GM21515 (cell line): ENCODE measurements at regions not wholly inside any gene's neighbourhood (a gene's known extent, or its start where the extent isn't known, plus 50 kb on each side); places are given as distances from the start of the nearest gene placed in this dataset.

Source experiments
- ATAC-seq: cut with Tn5 transposase; IDR thresholded peaks from one replicate; pipeline ENCODE4 v1.9.1; 2021; ENCODE audit not compliant: unreplicated experiment

DNA sequence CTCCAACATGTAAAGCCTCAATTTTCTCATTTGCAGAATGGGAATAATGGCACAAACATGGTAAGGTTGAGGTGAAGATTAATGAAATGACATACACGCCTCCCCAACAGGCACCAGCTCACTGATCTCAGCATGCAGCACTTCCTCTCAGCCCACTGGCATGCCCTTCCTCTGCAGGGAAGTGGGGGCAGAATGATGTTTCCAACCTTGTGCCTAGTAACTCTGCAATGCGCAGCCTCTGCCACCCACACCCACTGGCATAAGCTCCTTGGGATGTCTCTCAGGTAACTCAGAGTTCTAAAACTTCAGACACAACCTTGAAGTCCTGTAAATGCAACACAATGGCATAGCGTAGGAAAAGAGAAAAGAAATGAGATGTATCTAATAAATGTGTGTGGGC is 540.7 kb downstream of the HTR7 start:
- no peak for ATAC-seq

GRCh38 chr10:90318659-90319058 is 539.2 kb downstream of the HTR7 start:
- no peak for ATAC-seq

DNA sequence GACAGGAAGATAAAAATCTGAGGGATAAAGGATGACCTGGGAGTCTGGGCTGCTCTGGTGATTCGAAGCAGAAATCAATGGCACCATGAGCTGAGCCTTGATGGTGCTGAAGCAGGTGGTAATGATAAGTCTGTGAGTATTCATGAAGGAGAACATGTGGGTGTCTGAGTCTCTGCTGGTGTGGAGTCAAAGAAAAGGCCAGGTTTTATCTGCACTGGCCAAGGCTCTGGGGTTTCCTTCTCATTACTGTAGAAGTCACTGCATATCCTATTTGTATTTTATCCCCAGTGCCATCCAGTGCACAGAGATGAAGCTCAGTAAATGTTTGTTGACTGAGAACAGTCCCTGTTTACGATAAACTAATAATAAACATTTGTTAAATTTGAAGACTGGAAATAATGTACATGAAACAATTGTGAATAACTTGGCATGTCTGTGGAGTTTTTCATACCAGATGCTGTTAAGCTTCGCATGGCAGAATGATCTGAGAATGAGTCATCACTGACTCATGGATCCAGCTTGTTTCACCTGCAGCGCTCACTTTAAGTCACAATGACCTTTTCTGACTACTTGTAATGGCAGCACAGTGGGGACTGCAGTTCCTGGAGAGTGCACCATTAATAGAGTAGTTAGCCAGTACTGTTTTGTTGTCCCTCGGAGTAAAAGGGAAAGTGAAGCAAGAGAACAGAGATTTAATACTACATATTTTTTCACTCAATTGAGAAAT is 538.5 kb downstream of the HTR7 start:
- peak; percentile 90 for ATAC-seq

DNA sequence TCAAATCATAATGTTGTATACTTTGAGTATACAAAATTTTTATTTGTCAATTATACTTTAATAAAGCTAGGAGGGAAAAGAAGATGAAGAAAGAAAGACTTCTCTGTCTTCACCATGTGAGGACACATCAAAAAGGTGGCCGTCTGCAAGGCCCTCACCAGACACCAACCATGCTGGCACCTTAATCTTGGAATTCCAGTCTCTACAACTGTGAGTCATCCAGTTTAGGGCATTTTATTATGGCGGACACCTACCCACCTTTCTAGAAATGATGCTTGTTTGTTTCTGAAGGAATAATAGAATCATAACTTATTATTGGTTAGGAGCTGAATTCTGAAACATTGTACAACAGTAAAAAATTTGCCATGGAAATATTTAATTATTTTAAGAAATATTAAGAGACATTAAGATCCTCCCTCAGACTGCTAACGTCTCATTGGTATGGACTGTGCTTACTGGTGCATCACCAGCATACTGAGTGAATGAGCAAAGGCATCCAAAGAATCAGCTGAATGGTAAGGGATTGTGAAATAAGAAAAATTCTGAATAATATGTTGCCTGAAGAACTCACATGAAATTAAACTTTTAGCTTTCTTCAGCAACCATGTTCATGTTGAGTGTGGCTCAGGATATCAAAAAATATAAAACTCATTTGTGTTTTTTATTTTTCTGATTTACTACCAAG is 536.6 kb downstream of the HTR7 start:
- ATAC-seq, result no peak

- ATAC-seq, result no peak
Observed at GRCh38 chr10:90326498-90327267, 531.2 kb downstream of the HTR7 start.

- no peak for ATAC-seq
Observed at GRCh38 chr10:90327611-90328010, 530.2 kb downstream of the HTR7 start.

DNA sequence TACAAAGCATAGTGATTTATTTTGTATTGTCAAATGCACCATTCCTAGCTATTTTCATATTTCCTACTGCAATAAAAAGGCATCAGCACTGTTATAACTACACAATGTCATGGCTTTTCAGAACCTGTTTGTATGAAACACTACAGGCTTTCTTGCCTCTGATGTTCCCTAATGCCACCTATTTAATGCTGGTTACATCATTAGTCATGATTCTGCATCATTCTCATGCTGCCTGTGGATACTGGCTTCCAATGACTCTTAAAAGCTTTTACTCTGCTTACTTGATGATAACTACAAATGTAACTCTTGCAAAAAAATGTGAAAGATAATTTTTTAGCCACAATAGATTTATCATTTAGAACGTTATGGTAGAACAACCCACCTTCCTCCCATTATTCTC is 529.4 kb downstream of the HTR7 start:
- ATAC-seq, result no peak

DNA sequence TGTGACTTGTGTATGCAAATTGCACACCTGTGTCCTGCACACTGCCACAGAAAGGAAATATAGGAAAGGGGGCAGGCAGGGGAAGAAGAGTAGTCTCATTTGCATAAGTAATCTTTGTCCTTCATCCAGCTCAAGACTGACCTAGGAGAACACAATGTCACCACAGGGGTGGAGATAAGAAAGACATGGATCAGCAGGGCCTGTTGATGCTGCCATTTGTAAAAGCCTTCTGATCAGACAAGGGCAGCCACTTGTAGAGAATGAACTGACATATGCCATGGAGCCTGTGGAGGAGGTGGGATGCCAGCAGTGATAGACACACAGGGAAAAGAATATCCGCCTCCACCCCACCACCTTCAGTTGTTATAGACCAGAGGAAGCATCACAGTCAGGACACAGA is 528.9 kb downstream of the HTR7 start:
- ATAC-seq, result no peak

GRCh38 chr10:90337316-90337715 is 520.5 kb downstream of the HTR7 start:
- no peak for ATAC-seq

DNA sequence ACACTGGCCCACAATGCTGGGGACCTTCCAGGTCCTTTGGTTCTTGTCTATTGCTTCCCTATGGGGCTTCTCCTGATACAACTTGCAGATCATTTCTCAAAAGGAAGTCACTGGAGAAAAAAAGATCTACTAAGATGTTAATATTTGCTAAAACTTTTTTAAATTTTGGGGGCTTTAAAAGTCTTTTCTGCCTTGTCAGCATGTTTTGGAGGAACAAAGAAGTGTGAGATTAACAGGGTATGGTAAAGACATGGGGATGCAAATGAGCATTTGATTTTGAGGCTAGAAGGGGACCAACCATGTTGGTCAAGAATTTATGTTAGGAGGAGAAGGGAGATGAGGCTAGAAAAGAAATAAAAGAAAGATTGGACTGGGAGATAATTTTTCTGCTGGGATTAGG is 515.4 kb downstream of the HTR7 start:
- no peak for ATAC-seq

DNA sequence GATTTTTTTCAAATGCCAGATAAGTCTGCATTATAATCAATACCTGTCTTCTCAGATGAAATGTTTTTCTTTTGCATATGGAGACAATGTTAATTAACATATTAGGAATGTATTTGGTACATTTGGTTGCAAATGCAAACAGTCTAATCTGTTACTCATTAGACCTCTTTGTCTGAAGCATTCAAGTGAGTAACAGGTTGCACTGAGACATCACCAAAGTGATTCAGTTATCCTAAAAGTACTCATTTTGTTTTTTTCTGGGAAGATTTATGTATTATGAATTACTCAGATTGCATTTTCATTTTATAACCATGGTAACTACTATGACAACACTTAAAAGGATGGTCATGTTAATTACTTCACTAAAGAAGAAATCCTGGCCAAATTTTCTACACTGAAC is 513.6 kb downstream of the HTR7 start:
- ATAC-seq, result no peak

- ATAC-seq, result no peak
Observed at GRCh38 chr10:90347239-90347638, 510.6 kb downstream of the HTR7 start.

DNA sequence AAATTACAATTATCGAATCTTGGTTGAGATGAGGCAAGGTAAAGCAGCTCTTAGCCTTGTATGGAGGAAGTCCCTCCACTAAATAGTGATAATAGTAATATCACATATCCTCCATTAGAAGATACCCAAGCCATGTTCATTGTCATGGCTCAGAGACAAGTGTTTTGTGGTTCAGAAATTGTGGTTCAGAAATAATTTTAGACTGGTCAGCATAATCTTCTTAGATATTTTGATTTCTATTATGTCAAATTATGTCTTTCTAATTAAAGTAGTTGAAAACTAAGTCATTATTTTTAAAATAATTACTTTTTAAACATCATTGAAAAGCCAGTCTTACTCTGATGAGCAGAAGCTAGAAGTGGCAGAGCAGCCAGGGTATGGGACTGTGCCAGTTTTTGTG is 507.7 kb downstream of the HTR7 start:
- no peak for ATAC-seq

- ATAC-seq, result no peak
Observed at GRCh38 chr10:90352288-90352687, 505.6 kb downstream of the HTR7 start.

DNA sequence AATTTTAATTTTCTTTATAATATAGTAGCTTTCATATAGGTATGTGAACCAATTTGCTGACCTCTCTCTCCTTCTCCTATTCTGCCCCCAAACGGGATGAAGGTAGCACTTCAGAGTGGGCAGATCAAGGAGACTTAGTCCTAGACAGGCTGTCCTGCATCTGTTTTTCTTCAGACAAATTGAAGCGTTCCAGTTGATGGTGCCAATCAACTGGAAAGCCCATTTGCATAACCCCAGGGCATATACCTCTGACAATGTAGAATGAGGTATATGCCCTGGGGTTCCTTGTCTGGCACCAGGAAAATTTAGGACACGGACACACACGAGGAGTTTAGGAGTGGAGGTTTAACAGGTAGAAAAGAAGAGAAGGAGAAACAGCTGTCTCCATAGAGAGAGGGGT is 502.9 kb downstream of the HTR7 start:
- ATAC-seq, result no peak

DNA sequence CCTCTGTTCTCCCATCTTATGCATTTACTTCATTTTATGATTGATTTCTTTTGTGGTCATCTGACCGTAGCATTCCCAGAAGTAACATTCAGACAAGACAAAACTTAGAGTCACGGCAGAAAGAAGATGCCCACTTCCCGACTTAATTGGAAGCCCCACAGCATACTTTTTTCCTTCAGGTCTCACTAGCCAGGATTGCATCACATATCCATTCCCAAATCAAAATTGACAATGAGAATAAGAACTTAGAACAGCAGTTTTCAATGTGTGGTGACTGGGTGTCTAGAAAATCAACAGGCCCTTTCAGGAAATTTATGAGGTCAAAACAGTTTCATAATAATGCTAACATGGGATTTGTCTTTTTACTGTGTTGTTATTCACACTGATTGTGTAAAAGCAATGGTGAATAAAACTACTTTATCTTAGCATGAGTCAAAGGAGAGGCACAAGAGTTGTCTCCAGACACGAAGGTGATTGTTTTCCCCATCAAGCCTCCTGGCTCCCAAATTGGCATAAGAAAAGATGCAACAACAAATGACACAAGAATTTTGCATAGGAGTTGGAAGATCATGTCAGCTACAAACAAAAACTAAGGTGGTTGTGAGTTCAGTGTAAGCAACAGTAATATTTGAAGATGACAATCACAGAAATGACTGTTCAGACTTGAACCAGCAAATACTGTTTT is 493.9 kb downstream of the HTR7 start:
- no peak for ATAC-seq

- ATAC-seq, result no peak
Observed at GRCh38 chr10:90372451-90372850, 485.4 kb downstream of the HTR7 start.

- no peak for ATAC-seq
Observed at GRCh38 chr10:90373911-90374310, 483.9 kb downstream of the HTR7 start.

- no peak for ATAC-seq
Observed at GRCh38 chr10:90378524-90379076, 479.2 kb downstream of the HTR7 start.

GRCh38 chr10:90381468-90381867 is 476.4 kb downstream of the HTR7 start:
- no peak for ATAC-seq

DNA sequence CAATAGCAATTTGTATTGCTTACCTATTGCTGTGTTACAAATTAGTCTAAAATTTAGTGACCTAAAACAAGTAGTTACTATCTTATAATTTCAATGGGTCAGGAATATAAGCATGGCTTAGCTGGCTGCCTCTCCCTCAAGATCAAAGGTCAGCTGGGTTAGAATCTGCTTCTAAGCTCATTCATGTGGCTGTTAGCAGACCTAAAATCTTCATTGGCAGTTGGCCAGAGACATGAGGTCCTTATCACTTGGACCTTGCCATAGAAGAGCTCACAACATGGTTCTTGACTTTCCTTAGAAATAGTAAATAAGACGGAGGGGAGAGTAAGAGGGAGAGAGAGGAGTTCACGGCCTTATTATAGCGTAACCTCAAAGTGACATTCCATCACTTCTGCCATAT is 468.0 kb downstream of the HTR7 start:
- no peak for ATAC-seq
